H1 (cell line): ENCODE measurements at regions not wholly inside any gene's neighbourhood (a gene's known extent, or its start where the extent isn't known, plus 50 kb on each side); places are given as distances from the start of the nearest gene placed in this dataset.

Experiments used
- EP300 ChIP-seq, 2 experiments: IDR thresholded peaks; 1 replicate in 1 of 2; 2 replicates in 1 of 2; pipeline ENCODE4 v1.6.1; 2011 to 2012; ENCODE audit warnings: low read depth in 2 of 2, low read length in 2 of 2, mild to moderate bottlenecking in 2 of 2, borderline replicate concordance in 1 of 2, inconsistent platforms in 1 of 2, moderate library complexity in 1 of 2
- EZH2 ChIP-seq: fragments of 200-600 bp; sonication (generic); IDR thresholded peaks from 2 replicates; pipeline ENCODE4 v1.7.1; 2012; ENCODE audit warnings: low read depth, mild to moderate bottlenecking, moderate library complexity, low read length, inconsistent platforms; ENCODE audit not compliant: severe bottlenecking
- POLR2A ChIP-seq, 2 experiments: IDR thresholded peaks; 1 replicate in 1 of 2; 2 replicates in 1 of 2; pipeline ENCODE4 v1.6.1; 2011; ENCODE audit warnings: low read depth in 2 of 2, low read length in 2 of 2, mild to moderate bottlenecking in 2 of 2; ENCODE audit errors: control extremely low read depth in 1 of 2
- POLR2AphosphoS5 ChIP-seq: IDR thresholded peaks from 2 replicates; pipeline ENCODE4 v1.6.1; 2011; ENCODE audit warnings: low read depth, low read length
- RBBP5 ChIP-seq: IDR thresholded peaks from 2 replicates; pipeline ENCODE4 v1.7.1; 2012; ENCODE audit warnings: low read depth, mild to moderate bottlenecking, inconsistent platforms, low read length, moderate library complexity, borderline replicate concordance
- SAP30 ChIP-seq: fragments of 300-600 bp; sonication (generic); IDR thresholded peaks from 2 replicates; pipeline ENCODE4 v1.7.1; 2012; ENCODE audit warnings: low read length, moderate library complexity, mild to moderate bottlenecking, inconsistent platforms; ENCODE audit not compliant: insufficient read depth, insufficient replicate concordance
- TAF1 ChIP-seq: IDR thresholded peaks from 2 replicates; pipeline ENCODE4 v1.6.1; 2011; ENCODE audit warnings: mild to moderate bottlenecking, low read depth, low read length
- TF ChIP-seq, protein P1 (sequence below), 3 experiments: IDR thresholded peaks; 1 replicate in 2 of 3; 2 replicates in 1 of 3; pipeline versions ENCODE4 v1.5.1 to v1.6.1; 2011; ENCODE audit warnings: low read length in 3 of 3, mild to moderate bottlenecking in 3 of 3, inconsistent platforms in 2 of 3, low read depth in 1 of 3, moderate library complexity in 1 of 3; ENCODE audit not compliant: insufficient read depth in 1 of 3; ENCODE audit errors: control extremely low read depth in 1 of 3
- TF ChIP-seq, protein P2 (sequence below): IDR thresholded peaks from 2 replicates; pipeline ENCODE4 v1.6.1; 2012; ENCODE audit warnings: inconsistent platforms
- TF ChIP-seq, protein P3 (sequence below): IDR thresholded peaks from 2 replicates; pipeline ENCODE4 v1.6.1; 2011; ENCODE audit warnings: low read length, improper control_type of control experiment

DNA sequence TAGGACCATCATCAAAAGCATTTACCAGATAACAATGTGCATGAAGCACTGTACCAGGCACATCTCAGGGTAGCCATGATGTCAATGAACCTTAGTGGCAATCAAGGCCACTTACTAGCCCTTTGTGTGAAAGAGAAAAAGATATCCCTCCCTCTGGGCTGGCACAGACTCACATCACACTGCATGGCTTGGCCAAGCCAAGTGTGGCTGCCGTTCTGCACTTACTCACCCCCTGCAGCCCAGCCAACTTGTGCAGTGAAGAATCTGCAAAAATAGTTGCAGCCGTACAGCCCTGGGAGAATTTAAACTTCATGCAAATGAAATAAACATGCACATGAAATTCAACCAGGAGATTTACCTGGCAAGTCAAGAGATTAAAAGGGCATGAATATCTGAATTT lies 333.5 kb downstream of the DEPDC1B start:
- TF ChIP-seq POLR2AphosphoS5 (no peak), POLR2A (IDR thresholded peaks at IDR 0.05; ENCODE audit: control extremely low read depth in 1 of 2, low read depth in 2 of 2, low read length in 2 of 2) (no peak), RBBP5 (no peak), TAF1 (no peak), EP300 (IDR thresholded peaks at IDR 0.05; ENCODE audit: borderline replicate concordance in 1 of 2, low read depth in 2 of 2, low read length in 2 of 2) (no peak), EZH2 (no peak), SAP30 (no peak)
- TF ChIP-seq, protein P1, sequence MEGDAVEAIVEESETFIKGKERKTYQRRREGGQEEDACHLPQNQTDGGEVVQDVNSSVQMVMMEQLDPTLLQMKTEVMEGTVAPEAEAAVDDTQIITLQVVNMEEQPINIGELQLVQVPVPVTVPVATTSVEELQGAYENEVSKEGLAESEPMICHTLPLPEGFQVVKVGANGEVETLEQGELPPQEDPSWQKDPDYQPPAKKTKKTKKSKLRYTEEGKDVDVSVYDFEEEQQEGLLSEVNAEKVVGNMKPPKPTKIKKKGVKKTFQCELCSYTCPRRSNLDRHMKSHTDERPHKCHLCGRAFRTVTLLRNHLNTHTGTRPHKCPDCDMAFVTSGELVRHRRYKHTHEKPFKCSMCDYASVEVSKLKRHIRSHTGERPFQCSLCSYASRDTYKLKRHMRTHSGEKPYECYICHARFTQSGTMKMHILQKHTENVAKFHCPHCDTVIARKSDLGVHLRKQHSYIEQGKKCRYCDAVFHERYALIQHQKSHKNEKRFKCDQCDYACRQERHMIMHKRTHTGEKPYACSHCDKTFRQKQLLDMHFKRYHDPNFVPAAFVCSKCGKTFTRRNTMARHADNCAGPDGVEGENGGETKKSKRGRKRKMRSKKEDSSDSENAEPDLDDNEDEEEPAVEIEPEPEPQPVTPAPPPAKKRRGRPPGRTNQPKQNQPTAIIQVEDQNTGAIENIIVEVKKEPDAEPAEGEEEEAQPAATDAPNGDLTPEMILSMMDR (IDR thresholded peaks at IDR 0.05; ENCODE audit: control extremely low read depth in 1 of 3, insufficient read depth in 1 of 3, low read depth in 1 of 3, low read length in 3 of 3) = no peak
- TF ChIP-seq, protein P2, sequence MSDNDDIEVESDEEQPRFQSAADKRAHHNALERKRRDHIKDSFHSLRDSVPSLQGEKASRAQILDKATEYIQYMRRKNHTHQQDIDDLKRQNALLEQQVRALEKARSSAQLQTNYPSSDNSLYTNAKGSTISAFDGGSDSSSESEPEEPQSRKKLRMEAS = no peak
- TF ChIP-seq, protein P3, sequence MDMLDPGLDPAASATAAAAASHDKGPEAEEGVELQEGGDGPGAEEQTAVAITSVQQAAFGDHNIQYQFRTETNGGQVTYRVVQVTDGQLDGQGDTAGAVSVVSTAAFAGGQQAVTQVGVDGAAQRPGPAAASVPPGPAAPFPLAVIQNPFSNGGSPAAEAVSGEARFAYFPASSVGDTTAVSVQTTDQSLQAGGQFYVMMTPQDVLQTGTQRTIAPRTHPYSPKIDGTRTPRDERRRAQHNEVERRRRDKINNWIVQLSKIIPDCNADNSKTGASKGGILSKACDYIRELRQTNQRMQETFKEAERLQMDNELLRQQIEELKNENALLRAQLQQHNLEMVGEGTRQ = no peak
